ENCODE measurements at regions not wholly inside any gene's neighbourhood (a gene's known extent, or its start where the extent isn't known, plus 50 kb on each side); places are given as distances from the start of the nearest gene placed in this dataset.
"Not testable (repeated sequence)": the region's sequence is repeated elsewhere in the genome, so short reads cannot be mapped to it uniquely, and the experiment has no call there.

GRCh38 chrX:114015966-114016365 is 567.9 kb upstream of the HTR2C start:
- DNase-seq (ENCODE audit: low spot score), result no peak

GRCh38 chrX:114006664-114007063 is 577.2 kb upstream of the HTR2C start:
- DNase-seq (ENCODE audit: low spot score), result no peak

GRCh38 chrX:113996781-113997180 is 587.1 kb upstream of the HTR2C start:
- DNase-seq (ENCODE audit: low spot score), result no peak

- DNase-seq (ENCODE audit: low spot score), result not testable (repeated sequence)
Observed at GRCh38 chrX:113991720-113992119, 592.2 kb upstream of the HTR2C start.

GRCh38 chrX:113990669-113991068 is 593.2 kb upstream of the HTR2C start:
- DNase-seq (ENCODE audit: low spot score), result not testable (repeated sequence)

- not testable (repeated sequence) for DNase-seq (ENCODE audit: low spot score)
Observed at GRCh38 chrX:113988315-113988935, 595.5 kb upstream of the HTR2C start.

- DNase-seq (ENCODE audit: low spot score), result no peak
Observed at GRCh38 chrX:113986427-113986826, 597.5 kb upstream of the HTR2C start.

- no peak for DNase-seq (ENCODE audit: low spot score)
Observed at GRCh38 chrX:113982766-113983165, 601.1 kb upstream of the HTR2C start.

- DNase-seq (ENCODE audit: low spot score), result no peak
Observed at GRCh38 chrX:113980953-113981352, 602.9 kb upstream of the HTR2C start.

GRCh38 chrX:113977887-113978286 is 606.0 kb upstream of the HTR2C start:
- no peak for DNase-seq (ENCODE audit: low spot score)

- DNase-seq (ENCODE audit: low spot score), result no peak
Observed at GRCh38 chrX:113975441-113975840, 608.4 kb upstream of the HTR2C start.

- DNase-seq (ENCODE audit: low spot score), result no peak
Observed at GRCh38 chrX:113974881-113975280, 609.0 kb upstream of the HTR2C start.

GRCh38 chrX:113973706-113974105 is 610.2 kb upstream of the HTR2C start:
- DNase-seq (ENCODE audit: low spot score), result no peak

- DNase-seq (ENCODE audit: low spot score), result no peak
Observed at GRCh38 chrX:113966791-113967190, 617.1 kb upstream of the HTR2C start.

GRCh38 chrX:113962343-113962742 is 621.5 kb upstream of the HTR2C start:
- DNase-seq (ENCODE audit: low spot score), result no peak

GRCh38 chrX:113959912-113960626 is 623.8 kb upstream of the HTR2C start:
- DNase-seq (ENCODE audit: low spot score), result no peak

GRCh38 chrX:113956936-113957335 is 627.0 kb upstream of the HTR2C start:
- no peak for DNase-seq (ENCODE audit: low spot score)

- no peak for DNase-seq (ENCODE audit: low spot score)
Observed at GRCh38 chrX:113954297-113954696, 629.6 kb upstream of the HTR2C start.

GRCh38 chrX:113950081-113950678 is 633.7 kb upstream of the HTR2C start:
- DNase-seq (ENCODE audit: low spot score), result no peak

GRCh38 chrX:113947548-113947947 is 636.3 kb upstream of the HTR2C start:
- DNase-seq (ENCODE audit: low spot score), result no peak

- DNase-seq (ENCODE audit: low spot score), result no peak
Observed at GRCh38 chrX:113935518-113935917, 648.4 kb upstream of the HTR2C start.

- DNase-seq (ENCODE audit: low spot score), result no peak
Observed at GRCh38 chrX:113933931-113934330, 650.0 kb upstream of the HTR2C start.

GRCh38 chrX:113929004-113929403 is 654.9 kb upstream of the HTR2C start:
- DNase-seq (ENCODE audit: low spot score), result peak; percentile 45

Data from hematopoietic multipotent progenitor cell treated with erythropoietin and hydrocortisone succinate and interleukin-3 and kit ligand, for 17 days (in vitro differentiated cells).